AG09319 (cell line): ENCODE measurements at regions not wholly inside any gene's neighbourhood (a gene's known extent, or its start where the extent isn't known, plus 50 kb on each side); places are given as distances from the start of the nearest gene placed in this dataset.

Source experiments
- DNase-seq: peaks from one replicate; pipeline ENCODE4 v3.0.0-alpha.2; 2010; ENCODE audit warnings: low read depth; ENCODE audit errors: extremely low read depth
- TF ChIP-seq, protein P1 (sequence below): IDR thresholded peaks from 2 replicates; pipeline ENCODE4 v1.5.1; 2011; ENCODE audit warnings: low read depth, mild to moderate bottlenecking, inconsistent platforms, low read length, moderate library complexity

DNA sequence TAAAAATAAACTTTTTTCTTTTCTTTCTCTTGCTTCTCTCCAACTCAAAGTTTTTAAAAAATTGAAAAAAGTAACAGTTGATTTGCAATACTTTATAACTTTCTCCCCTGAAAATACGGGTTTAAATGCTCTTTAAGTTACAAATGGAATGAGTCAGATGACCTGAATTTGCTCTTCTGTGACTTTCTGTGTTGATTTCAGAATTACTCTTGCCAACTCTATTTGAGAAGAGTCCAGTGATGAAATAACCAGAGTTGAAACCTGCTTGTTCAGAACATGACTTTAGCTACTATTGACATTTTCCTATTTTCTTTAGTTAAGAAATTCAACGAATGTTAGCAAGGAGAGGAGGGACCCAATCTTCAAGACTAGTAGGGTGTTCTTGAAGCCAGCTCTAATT lies 146.1 kb upstream of the ZSWIM2 start:
- TF ChIP-seq, protein P1, sequence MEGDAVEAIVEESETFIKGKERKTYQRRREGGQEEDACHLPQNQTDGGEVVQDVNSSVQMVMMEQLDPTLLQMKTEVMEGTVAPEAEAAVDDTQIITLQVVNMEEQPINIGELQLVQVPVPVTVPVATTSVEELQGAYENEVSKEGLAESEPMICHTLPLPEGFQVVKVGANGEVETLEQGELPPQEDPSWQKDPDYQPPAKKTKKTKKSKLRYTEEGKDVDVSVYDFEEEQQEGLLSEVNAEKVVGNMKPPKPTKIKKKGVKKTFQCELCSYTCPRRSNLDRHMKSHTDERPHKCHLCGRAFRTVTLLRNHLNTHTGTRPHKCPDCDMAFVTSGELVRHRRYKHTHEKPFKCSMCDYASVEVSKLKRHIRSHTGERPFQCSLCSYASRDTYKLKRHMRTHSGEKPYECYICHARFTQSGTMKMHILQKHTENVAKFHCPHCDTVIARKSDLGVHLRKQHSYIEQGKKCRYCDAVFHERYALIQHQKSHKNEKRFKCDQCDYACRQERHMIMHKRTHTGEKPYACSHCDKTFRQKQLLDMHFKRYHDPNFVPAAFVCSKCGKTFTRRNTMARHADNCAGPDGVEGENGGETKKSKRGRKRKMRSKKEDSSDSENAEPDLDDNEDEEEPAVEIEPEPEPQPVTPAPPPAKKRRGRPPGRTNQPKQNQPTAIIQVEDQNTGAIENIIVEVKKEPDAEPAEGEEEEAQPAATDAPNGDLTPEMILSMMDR = no peak
- DNase-seq = no peak

GRCh38 chr2:186992597-186992996 lies 143.6 kb upstream of the ZSWIM2 start:
- no peak for DNase-seq
- TF ChIP-seq, protein P1 = no peak

DNA sequence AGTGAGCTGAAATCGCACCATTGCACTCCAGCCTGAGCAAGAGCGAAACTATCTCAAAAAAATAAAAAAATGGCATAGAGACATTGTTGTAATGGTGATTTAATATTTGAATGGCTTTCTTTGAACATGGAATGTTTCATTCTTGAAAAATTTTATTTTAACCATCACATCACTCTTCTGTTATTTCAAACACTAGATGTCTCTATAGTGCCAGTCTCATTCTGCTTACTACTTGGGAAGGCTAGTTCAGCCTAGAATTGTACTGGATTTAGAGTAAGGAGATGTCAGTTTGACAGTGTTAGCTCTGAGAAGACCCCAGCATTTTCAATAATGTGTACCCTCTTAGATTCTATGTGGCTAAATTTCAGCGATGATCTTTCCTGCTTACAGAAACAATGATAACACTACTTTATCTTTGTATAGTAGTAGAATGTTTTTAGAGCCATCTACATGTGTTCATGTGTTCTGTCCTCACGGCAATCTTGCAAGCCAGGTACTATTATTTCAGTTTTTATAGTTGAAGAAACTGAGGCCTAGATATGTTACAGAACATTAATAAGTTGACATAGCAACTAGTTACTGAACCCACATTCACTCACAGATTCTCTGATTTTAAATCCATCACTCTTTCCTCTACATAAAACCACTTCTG lies 142.9 kb upstream of the ZSWIM2 start:
- DNase-seq = no peak
- TF ChIP-seq, protein P1 = no peak

DNA sequence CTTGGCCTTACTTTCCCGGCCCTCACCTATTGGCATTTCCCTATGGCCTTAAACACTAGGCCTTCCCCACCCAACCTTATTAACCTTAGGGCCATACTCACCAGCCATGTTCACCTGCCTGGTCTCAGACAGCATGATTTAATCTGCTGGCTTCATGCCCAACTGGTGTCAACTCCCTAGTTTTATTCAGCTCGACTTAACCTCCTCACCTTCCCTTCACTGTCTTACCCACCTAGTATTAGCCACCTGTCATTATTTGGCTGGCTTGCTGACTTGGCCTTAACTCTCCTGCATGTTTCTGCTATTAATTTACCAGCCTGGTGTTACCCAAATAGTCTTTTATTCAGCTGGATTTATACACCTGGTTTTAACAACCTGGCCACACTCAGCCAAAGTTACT lies 136.0 kb upstream of the ZSWIM2 start:
- TF ChIP-seq, protein P1 = no peak
- DNase-seq = no peak

DNA sequence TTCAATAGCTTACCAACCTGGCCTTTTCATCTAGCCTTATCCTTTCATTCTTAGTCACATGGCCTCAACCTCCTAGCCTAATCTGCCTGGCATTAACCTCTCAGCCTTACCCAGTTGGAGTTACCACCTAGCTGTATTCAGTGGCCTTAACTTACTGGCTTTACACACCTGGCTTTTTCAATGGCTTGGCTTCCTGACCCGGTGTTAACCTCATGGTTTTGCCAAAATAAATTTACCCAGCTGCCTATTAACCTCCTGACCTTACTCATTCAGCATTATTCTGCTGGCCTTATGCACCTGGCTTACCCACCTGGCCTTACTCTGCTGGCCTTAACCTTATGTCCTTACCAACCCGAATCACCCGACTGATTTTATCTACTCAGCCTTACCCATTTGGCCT lies 135.5 kb upstream of the ZSWIM2 start:
- TF ChIP-seq, protein P1 = no peak
- DNase-seq = no peak

DNA sequence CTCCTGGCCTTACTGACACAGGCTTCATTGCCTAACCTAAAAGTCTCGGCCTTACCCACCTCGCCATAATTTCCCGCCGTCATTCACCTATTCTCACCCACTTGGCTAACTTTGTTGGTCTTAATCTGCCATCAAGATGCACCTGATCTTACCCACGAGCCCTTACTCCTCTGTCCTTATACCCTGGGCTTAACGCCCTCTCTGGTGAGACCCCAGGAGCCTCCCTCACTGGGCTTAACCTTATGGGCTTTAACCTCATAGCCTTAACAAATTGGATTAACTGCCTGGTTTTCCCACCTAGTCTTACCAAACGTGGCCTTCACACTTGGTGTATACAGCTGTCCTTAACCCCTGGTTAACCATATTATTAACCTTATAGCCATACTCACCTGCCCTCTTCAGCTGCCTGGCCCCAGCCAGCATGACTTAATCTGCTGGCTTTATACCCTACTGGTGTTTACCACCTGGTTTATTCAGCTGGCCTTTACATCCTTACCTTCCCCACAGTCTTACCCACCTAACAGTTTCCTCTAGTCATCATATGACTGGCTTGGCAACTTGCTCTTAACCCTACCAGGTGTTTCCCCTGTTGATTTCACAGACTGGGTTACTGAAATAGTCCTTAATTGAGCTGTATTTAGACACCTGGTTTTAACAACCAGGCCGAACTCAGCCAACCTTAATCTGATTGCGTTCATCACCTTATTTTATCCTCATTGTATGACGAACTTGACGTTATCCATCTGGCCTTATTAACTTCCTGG lies 132.0 kb upstream of the ZSWIM2 start:
- no peak for DNase-seq
- TF ChIP-seq, protein P1 = no peak

- DNase-seq = no peak
- TF ChIP-seq, protein P1 = no peak
These were observed 131.1 kb upstream of the ZSWIM2 start for GRCh38 chr2:186980117-186980442.
